ENCODE measurements at regions not wholly inside any gene's neighbourhood (a gene's known extent, or its start where the extent isn't known, plus 50 kb on each side); places are given as distances from the start of the nearest gene placed in this dataset.

DNA sequence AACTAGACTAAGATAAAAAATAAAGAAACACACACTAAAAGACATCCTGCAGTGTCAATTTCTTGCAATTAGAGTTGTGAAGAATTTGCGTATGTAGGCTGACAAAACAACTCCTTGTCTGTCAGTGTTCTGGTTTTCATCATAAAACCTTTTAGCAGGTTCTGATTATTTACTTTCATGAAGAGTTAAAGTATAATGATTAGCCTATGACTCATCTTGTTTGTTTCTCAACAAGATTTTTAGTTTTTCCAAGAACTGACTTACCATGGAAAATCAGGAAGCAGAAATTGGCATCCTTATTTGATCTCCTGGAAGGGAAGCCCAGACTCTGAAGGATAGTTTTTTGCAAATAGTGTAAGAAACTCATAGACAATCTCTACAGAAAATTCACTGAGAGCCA lies 848.7 kb upstream of the PCDH9 start:
- no peak overlapping the region for H3K4me2 ChIP-seq (ENCODE audit: control insufficient read depth, extremely low read depth, insufficient read depth, low read depth, low read length)
- H3K9me1 ChIP-seq (ENCODE audit: control insufficient read depth, extremely low read depth, insufficient read depth, low read length), result no peaks in the 10 kb centered on the region
- TF ChIP-seq, protein P1, sequence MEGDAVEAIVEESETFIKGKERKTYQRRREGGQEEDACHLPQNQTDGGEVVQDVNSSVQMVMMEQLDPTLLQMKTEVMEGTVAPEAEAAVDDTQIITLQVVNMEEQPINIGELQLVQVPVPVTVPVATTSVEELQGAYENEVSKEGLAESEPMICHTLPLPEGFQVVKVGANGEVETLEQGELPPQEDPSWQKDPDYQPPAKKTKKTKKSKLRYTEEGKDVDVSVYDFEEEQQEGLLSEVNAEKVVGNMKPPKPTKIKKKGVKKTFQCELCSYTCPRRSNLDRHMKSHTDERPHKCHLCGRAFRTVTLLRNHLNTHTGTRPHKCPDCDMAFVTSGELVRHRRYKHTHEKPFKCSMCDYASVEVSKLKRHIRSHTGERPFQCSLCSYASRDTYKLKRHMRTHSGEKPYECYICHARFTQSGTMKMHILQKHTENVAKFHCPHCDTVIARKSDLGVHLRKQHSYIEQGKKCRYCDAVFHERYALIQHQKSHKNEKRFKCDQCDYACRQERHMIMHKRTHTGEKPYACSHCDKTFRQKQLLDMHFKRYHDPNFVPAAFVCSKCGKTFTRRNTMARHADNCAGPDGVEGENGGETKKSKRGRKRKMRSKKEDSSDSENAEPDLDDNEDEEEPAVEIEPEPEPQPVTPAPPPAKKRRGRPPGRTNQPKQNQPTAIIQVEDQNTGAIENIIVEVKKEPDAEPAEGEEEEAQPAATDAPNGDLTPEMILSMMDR (optimal IDR thresholded peaks at IDR 0.05 in 1 of 3, IDR thresholded peaks at IDR 0.05 in 1 of 3, conservative IDR thresholded peaks at IDR 0.05 in 1 of 3; ENCODE audit: extremely low read depth in 1 of 3, insufficient read depth in 2 of 3, low read length in 3 of 3), result no peak
- no peak for TF ChIP-seq EZH2 (IDR thresholded peaks at IDR 0.05; ENCODE audit: low read length)
- FAIRE-seq (no peak), DNase-seq (ENCODE audit: low read depth, low spot score) (no peak)
- H4K20me1 ChIP-seq (ENCODE audit: control insufficient read depth, extremely low read depth, insufficient read depth, low read length), result no peaks in the 10 kb centered on the region
- H3K4me1 ChIP-seq (ENCODE audit: control insufficient read depth, extremely low read depth, insufficient read depth, low read length), result no peaks in the 10 kb centered on the region
- no peaks in the 10 kb centered on the region for H3K79me2 ChIP-seq (ENCODE audit: control insufficient read depth, insufficient read depth, low read length)
- no peak overlapping the region for H3K9ac ChIP-seq (ENCODE audit: control insufficient read depth, extremely low read depth, insufficient read depth, low read length)
- no peaks in the 10 kb centered on the region for H3K9me3 ChIP-seq (ENCODE audit: control insufficient read depth, low read depth, low read length)
- no peak overlapping the region for H3K27ac ChIP-seq (ENCODE audit: control insufficient read depth, insufficient read depth, low read length)
- dilution Hi-C loops (cut with MboI; ENCODE audit: extremely low pct_ligation_motif_present, low sequenced_read_pairs), result no loop called here
- no peak overlapping the region for H3K4me3 ChIP-seq (ENCODE audit: control insufficient read depth in 2 of 3, extremely low read depth in 1 of 3, insufficient read depth in 2 of 3, low read depth in 1 of 3, low read length in 3 of 3)
- H2AFZ ChIP-seq (ENCODE audit: control insufficient read depth, low read length), result no peak overlapping the region
- H3K27me3 ChIP-seq (ENCODE audit: control insufficient read depth, extremely low read depth, insufficient read depth, low read length), result no peaks in the 10 kb centered on the region
- no peaks in the 10 kb centered on the region for H3K36me3 ChIP-seq (ENCODE audit: control insufficient read depth in 2 of 2, extremely low read depth in 1 of 2, insufficient read depth in 2 of 2, low read length in 2 of 2)

DNA sequence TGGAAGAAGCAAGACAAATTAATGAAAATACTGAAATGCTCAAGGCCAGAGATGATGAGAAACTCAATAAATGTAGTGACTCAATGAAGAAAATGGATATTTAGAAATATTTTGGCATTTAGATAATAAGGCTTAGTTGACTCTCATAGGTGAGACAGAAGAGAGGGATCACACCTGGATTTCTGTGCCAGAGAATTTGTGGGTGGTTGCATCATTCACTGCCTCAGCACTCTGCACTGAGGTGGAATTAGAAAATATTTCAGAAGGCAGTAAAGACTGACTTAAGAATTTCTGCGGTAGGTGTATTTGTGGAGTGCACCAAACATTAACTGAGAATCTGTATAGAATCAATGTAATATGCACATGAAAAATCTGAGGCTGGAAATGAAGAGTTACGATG lies 848.3 kb upstream of the PCDH9 start:
- no peak overlapping the region for H2AFZ ChIP-seq (ENCODE audit: control insufficient read depth, low read length)
- FAIRE-seq, result no peak
- no peaks in the 10 kb centered on the region for H3K36me3 ChIP-seq (ENCODE audit: control insufficient read depth in 2 of 2, extremely low read depth in 1 of 2, insufficient read depth in 2 of 2, low read length in 2 of 2)
- no peak overlapping the region for H3K4me3 ChIP-seq (ENCODE audit: control insufficient read depth in 2 of 3, extremely low read depth in 1 of 3, insufficient read depth in 2 of 3, low read depth in 1 of 3, low read length in 3 of 3)
- no peaks in the 10 kb centered on the region for H4K20me1 ChIP-seq (ENCODE audit: control insufficient read depth, extremely low read depth, insufficient read depth, low read length)
- no peaks in the 10 kb centered on the region for H3K79me2 ChIP-seq (ENCODE audit: control insufficient read depth, insufficient read depth, low read length)
- dilution Hi-C loops (cut with MboI; ENCODE audit: extremely low pct_ligation_motif_present, low sequenced_read_pairs), result no loop called here
- no peak for DNase-seq (ENCODE audit: low read depth, low spot score)
- TF ChIP-seq, protein P1 (optimal IDR thresholded peaks at IDR 0.05 in 1 of 3, IDR thresholded peaks at IDR 0.05 in 1 of 3, conservative IDR thresholded peaks at IDR 0.05 in 1 of 3; ENCODE audit: extremely low read depth in 1 of 3, insufficient read depth in 2 of 3, low read length in 3 of 3), result no peak
- TF ChIP-seq EZH2 (IDR thresholded peaks at IDR 0.05; ENCODE audit: low read length), result no peak
- H3K27ac ChIP-seq (ENCODE audit: control insufficient read depth, insufficient read depth, low read length), result no peak overlapping the region
- H3K27me3 ChIP-seq (ENCODE audit: control insufficient read depth, extremely low read depth, insufficient read depth, low read length), result no peaks in the 10 kb centered on the region
- H3K9me1 ChIP-seq (ENCODE audit: control insufficient read depth, extremely low read depth, insufficient read depth, low read length), result no peaks in the 10 kb centered on the region
- H3K9ac ChIP-seq (ENCODE audit: control insufficient read depth, extremely low read depth, insufficient read depth, low read length), result no peak overlapping the region
- H3K4me1 ChIP-seq (ENCODE audit: control insufficient read depth, extremely low read depth, insufficient read depth, low read length), result no peaks in the 10 kb centered on the region
- H3K9me3 ChIP-seq (ENCODE audit: control insufficient read depth, low read depth, low read length), result no peaks in the 10 kb centered on the region
- H3K4me2 ChIP-seq (ENCODE audit: control insufficient read depth, extremely low read depth, insufficient read depth, low read depth, low read length), result no peak overlapping the region

Data from keratinocyte (primary cell).